GM12878 (cell line): ENCODE measurements at regions not wholly inside any gene's neighbourhood (a gene's known extent, or its start where the extent isn't known, plus 50 kb on each side); places are given as distances from the start of the nearest gene placed in this dataset.

Experiments
- ATF3 ChIP-seq: IDR thresholded peaks from 2 replicates; pipeline ENCODE4 v1.6.1; 2011; ENCODE audit warnings: low read depth, mild to moderate bottlenecking, low read length, moderate library complexity, borderline replicate concordance; ENCODE audit errors: extremely low read depth
- ATF7 ChIP-seq: fragments of 450-650 bp; IDR thresholded peaks from 2 replicates; pipeline ENCODE4 v1.6.1; 2016; ENCODE audit warnings: low read depth, mild to moderate bottlenecking
- BCL3 ChIP-seq: IDR thresholded peaks from 2 replicates; pipeline ENCODE4 v1.6.1; 2011; ENCODE audit warnings: borderline replicate concordance, low read depth, mild to moderate bottlenecking, moderate library complexity, low read length; ENCODE audit not compliant: insufficient read depth, poor library complexity, severe bottlenecking
- CEBPB ChIP-seq, 2 experiments: fragments of 150-350 bp in 1 of 2; IDR thresholded peaks; 2 replicates each; pipeline ENCODE4 v1.6.1; 2012 to 2014; ENCODE audit warnings: low read depth in 2 of 2, low read length in 2 of 2, borderline replicate concordance in 1 of 2, inconsistent platforms in 1 of 2
- CTCF ChIP-seq, 3 experiments: IDR thresholded peaks in 2 of 3; conservative IDR thresholded peaks in 1 of 3; 2 replicates each; pipeline ENCODE4 v1.5.1; 2011; ENCODE audit warnings: low read depth in 3 of 3, low read length in 3 of 3, mild to moderate bottlenecking in 3 of 3, control low read depth in 2 of 3, moderate library complexity in 2 of 3, inconsistent platforms in 1 of 3, mixed read lengths in 1 of 3; ENCODE audit not compliant: control insufficient read depth in 2 of 3, insufficient read depth in 1 of 3; ENCODE audit errors: extremely low read depth in 1 of 3
- EP300 ChIP-seq, 2 experiments: fragments of 150-350 bp in 1 of 2; IDR thresholded peaks; 2 replicates each; pipeline ENCODE4 v1.6.1; 2011 to 2012; ENCODE audit warnings: low read depth in 2 of 2, low read length in 2 of 2, borderline replicate concordance in 1 of 2, improper control_type of control experiment in 1 of 2, inconsistent platforms in 1 of 2; ENCODE audit not compliant: control insufficient read depth in 1 of 2
- NBN ChIP-seq: fragments of 450-650 bp; IDR thresholded peaks from 2 replicates; pipeline ENCODE4 v1.6.1; 2016
- NR2C1 ChIP-seq: fragments of 450-650 bp; IDR thresholded peaks from 2 replicates; pipeline ENCODE4 v1.6.1; 2017; ENCODE audit warnings: antibody characterized with exemption, mild to moderate bottlenecking, moderate library complexity
- PBX3 ChIP-seq: IDR thresholded peaks from 2 replicates; pipeline ENCODE4 v1.6.1; 2011; ENCODE audit warnings: mild to moderate bottlenecking, low read depth, low read length, moderate library complexity; ENCODE audit not compliant: insufficient replicate concordance
- POLR2A ChIP-seq: IDR thresholded peaks from 2 replicates; pipeline ENCODE4 v1.6.1; 2011; ENCODE audit warnings: low read depth, mild to moderate bottlenecking, low read length
- POLR2AphosphoS5 ChIP-seq: IDR thresholded peaks from 2 replicates; pipeline ENCODE4 v1.6.1; 2011; ENCODE audit warnings: mild to moderate bottlenecking, low read length, inconsistent platforms
- REST ChIP-seq: IDR thresholded peaks from 2 replicates; pipeline ENCODE4 v1.6.1; 2012; ENCODE audit warnings: mild to moderate bottlenecking, low read depth, low read length
- TCF7 ChIP-seq: IDR thresholded peaks from 2 replicates; pipeline ENCODE4 v1.6.1; 2014; ENCODE audit warnings: antibody characterized with exemption, borderline replicate concordance
- USF1 ChIP-seq: IDR thresholded peaks from 2 replicates; pipeline ENCODE4 v1.6.1; 2011; ENCODE audit warnings: borderline replicate concordance, low read depth, mild to moderate bottlenecking, moderate library complexity, mixed read lengths, low read length; ENCODE audit not compliant: insufficient read depth; ENCODE audit errors: extremely low read length

- TF ChIP-seq EP300 (IDR thresholded peaks at IDR 0.05; ENCODE audit: borderline replicate concordance in 1 of 2, control insufficient read depth in 1 of 2, low read depth in 2 of 2, low read length in 2 of 2) (no peak), CTCF (IDR thresholded peaks at IDR 0.05 in 2 of 3, conservative IDR thresholded peaks at IDR 0.05 in 1 of 3; ENCODE audit: control insufficient read depth in 2 of 3, extremely low read depth in 1 of 3, insufficient read depth in 1 of 3, low read depth in 3 of 3, low read length in 3 of 3) (no peak), POLR2A (no peak), TCF7 (no peak), NBN (no peak), ATF7 (no peak), REST (no peak), BCL3 (no peak), CEBPB (IDR thresholded peaks at IDR 0.05; ENCODE audit: borderline replicate concordance in 1 of 2, low read depth in 2 of 2, low read length in 2 of 2) (no peak), ATF3 (no peak), NR2C1 (no peak), USF1 (no peak), PBX3 (no peak), POLR2AphosphoS5 (no peak)
Observed at GRCh38 chr21:28794371-28794851, 198.3 kb downstream of the LTN1 start.
